Vagina (tissue), 2 donors: ENCODE measurements at regions not wholly inside any gene's neighbourhood (a gene's known extent, or its start where the extent isn't known, plus 50 kb on each side); places are given as distances from the start of the nearest gene placed in this dataset.

Experiments
- DNase-seq, 2 donors: peaks; one replicate each; pipeline ENCODE4 v3.0.0-alpha.2; 2017; ENCODE audit errors: extremely low spot score in 2 of 2
- H3K27ac ChIP-seq: fragments of 200-600 bp; sonication (generic); one replicate; pipeline ENCODE4 v1.5.1; 2019
- H3K27me3 ChIP-seq: fragments of 200-600 bp; sonication (generic); one replicate; pipeline ENCODE4 v1.5.1; 2019
- H3K36me3 ChIP-seq, 2 donors: fragments of 200-600 bp; sonication (generic); one replicate each; pipeline ENCODE4 v1.5.1; 2017 to 2019
- H3K4me1 ChIP-seq: fragments of 200-600 bp; sonication (generic); one replicate; pipeline ENCODE4 v1.5.1; 2019
- H3K4me3 ChIP-seq, 2 donors: fragments of 200-600 bp; sonication (generic); 1 replicate in 1 of 2; 2 replicates in 1 of 2; pipeline ENCODE4 v1.5.1; 2016 to 2019
- H3K9me3 ChIP-seq: fragments of 200-600 bp; sonication (generic); one replicate; pipeline ENCODE4 v1.5.1; 2019
- CTCF ChIP-seq, 3 experiments: fragments of 450-650 bp in 2 of 3; fragments of 200-600 bp in 1 of 3; sonication (generic) in 1 of 3; IDR thresholded peaks; one replicate each; pipeline ENCODE4 v1.5.1; 2017 to 2019; ENCODE audit warnings: antibody characterized with exemption in 3 of 3, mild to moderate bottlenecking in 2 of 3, moderate library complexity in 2 of 3
- POLR2A ChIP-seq, 2 donors: fragments of 450-650 bp; IDR thresholded peaks; one replicate each; pipeline ENCODE4 v1.6.1; 2017; ENCODE audit warnings: antibody characterized with exemption in 2 of 2, mild to moderate bottlenecking in 2 of 2, moderate library complexity in 2 of 2
- POLR2AphosphoS5 ChIP-seq, 2 donors: sonication (generic); formaldehyde crosslinking; IDR thresholded peaks; one replicate each; pipeline ENCODE4 v1.9.0; 2017; ENCODE audit warnings: antibody characterized with exemption in 2 of 2, mild to moderate bottlenecking in 2 of 2, low read depth in 1 of 2; ENCODE audit not compliant: insufficient read depth in 1 of 2
- intact Hi-C: fragments of 100-400 bp; cut with DNase I; formaldehyde crosslinking; loops from one replicate; pipeline ENCODE4 v1.15.1; 2023

DNA sequence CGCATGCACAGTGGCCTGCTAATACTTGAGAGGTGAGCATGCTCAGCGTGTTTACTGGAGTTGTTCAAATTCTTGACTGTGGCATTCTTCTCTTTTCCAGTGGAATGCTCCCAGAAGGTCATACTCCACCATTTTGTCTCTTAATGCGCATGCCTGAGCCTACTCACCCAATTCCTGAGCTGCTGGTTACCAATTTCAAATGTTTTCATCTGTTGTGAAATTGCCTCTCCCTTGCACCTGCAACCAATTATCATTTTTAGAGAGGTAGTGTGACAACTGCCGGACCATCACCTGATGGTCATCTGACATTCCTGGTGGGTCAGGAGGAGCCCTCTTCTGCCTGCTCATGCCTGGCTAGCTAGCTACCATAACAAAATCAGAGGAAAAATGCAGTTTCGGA is 82.2 kb upstream of the LIFR start:
- TF ChIP-seq CTCF (IDR thresholded peaks at IDR 0.05) (no peak), POLR2A (IDR thresholded peaks at IDR 0.05) (no peak), POLR2AphosphoS5 (IDR thresholded peaks at IDR 0.05; ENCODE audit: insufficient read depth in 1 of 2, low read depth in 1 of 2) (no peak)
- no peak overlapping the region for H3K27ac ChIP-seq
- H3K4me1 ChIP-seq, result no peaks in the 10 kb centered on the region
- DNase-seq, result peak in 1 of 2 donors; percentile 52
- intact Hi-C loops, result no loop called here
- H3K4me3 ChIP-seq, result no peak overlapping the region
- no peaks in the 10 kb centered on the region for H3K9me3 ChIP-seq
- no peaks in the 10 kb centered on the region for H3K36me3 ChIP-seq
- H3K27me3 ChIP-seq, result no peaks in the 10 kb centered on the region

- intact Hi-C loops, result no loop called here
Observed at GRCh38 chr5:38639377-38640358, 83.2 kb upstream of the LIFR start.

GRCh38 chr5:38641003-38641402 is 84.6 kb upstream of the LIFR start:
- Histone ChIP-seq H3K9me3 (no peaks in the 10 kb centered on the region), H3K27ac (no peak overlapping the region), H3K27me3 (no peaks in the 10 kb centered on the region), H3K4me3 (no peak overlapping the region), H3K4me1 (no peaks in the 10 kb centered on the region), H3K36me3 (no peaks in the 10 kb centered on the region)
- peak in 1 of 2 donors; percentile 70 for DNase-seq
- no peak for TF ChIP-seq POLR2AphosphoS5 (IDR thresholded peaks at IDR 0.05; ENCODE audit: insufficient read depth in 1 of 2, low read depth in 1 of 2)
- TF ChIP-seq CTCF (IDR thresholded peaks at IDR 0.05), result no peak
- TF ChIP-seq POLR2A (IDR thresholded peaks at IDR 0.05), result no peak
- intact Hi-C loops, result no loop called here

More at GRCh38 chr5:38639377-38640358, 83.2 kb upstream of the LIFR start:
- no peak overlapping the region for H3K27ac ChIP-seq
- TF ChIP-seq POLR2A (IDR thresholded peaks at IDR 0.05), result no peak
- no peaks in the 10 kb centered on the region for H3K36me3 ChIP-seq
- H3K9me3 ChIP-seq, result no peaks in the 10 kb centered on the region
- no peak overlapping the region for H3K4me3 ChIP-seq
- H3K27me3 ChIP-seq, result no peaks in the 10 kb centered on the region
- no peaks in the 10 kb centered on the region for H3K4me1 ChIP-seq
- peak in 1 of 2 donors; percentile 58 for DNase-seq

DNA sequence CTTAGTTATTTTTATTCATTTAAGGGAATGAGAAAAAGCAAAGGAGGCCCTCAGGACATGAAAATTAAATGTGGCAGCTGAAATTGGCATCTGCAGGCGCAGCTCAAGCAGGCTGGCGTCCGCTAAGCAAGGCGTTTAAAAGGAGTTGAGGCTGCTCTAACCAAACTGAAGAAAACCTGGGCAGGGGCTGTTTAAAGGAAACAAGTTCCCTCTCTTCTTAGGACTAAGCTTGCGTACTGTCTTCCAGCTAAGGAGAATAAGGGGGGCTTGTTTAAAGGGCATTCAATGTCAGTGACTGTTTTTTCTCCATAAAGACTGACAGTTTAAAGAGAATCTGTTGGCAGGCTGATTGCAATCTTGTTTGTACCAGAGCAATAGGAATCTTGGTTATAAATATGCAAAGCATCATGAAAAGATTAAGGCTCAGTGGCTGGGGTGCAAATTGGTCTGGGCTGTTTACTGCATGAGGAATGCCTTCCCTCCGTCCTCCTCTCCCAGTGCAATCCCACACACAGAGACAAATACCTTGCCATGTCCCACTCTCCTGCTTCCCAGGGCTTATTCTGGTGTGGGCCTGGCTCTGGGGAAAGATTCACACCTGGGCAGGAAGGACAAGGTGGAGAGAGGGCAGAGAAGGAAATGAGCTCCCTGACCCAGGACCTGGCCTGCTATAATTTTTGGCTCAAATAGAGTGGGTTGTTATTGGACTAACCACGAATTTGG is 85.9 kb upstream of the LIFR start:
- DNase-seq, result peak in 1 of 2 donors; percentile 72
- H3K27me3 ChIP-seq, result no peaks in the 10 kb centered on the region
- no peak overlapping the region for H3K4me3 ChIP-seq
- H3K27ac ChIP-seq, result no peak overlapping the region
- no peaks in the 10 kb centered on the region for H3K9me3 ChIP-seq
- no peaks in the 10 kb centered on the region for H3K36me3 ChIP-seq
- TF ChIP-seq POLR2AphosphoS5 (IDR thresholded peaks at IDR 0.05; ENCODE audit: insufficient read depth in 1 of 2, low read depth in 1 of 2), result no peak
- no peak for TF ChIP-seq CTCF (IDR thresholded peaks at IDR 0.05)
- no peak for TF ChIP-seq POLR2A (IDR thresholded peaks at IDR 0.05)
- no peaks in the 10 kb centered on the region for H3K4me1 ChIP-seq
- intact Hi-C loops, result no loop called here

- no peak overlapping the region for H3K27ac ChIP-seq
- intact Hi-C loops, result no loop called here
Observed at GRCh38 chr5:38643616-38644015, 87.2 kb upstream of the LIFR start.

More at GRCh38 chr5:38643616-38644015, 87.2 kb upstream of the LIFR start:
- no peaks in the 10 kb centered on the region for H3K27me3 ChIP-seq
- no peaks in the 10 kb centered on the region for H3K9me3 ChIP-seq
- H3K36me3 ChIP-seq, result no peaks in the 10 kb centered on the region
- H3K4me1 ChIP-seq, result no peaks in the 10 kb centered on the region
- no peak for DNase-seq
- no peak overlapping the region for H3K4me3 ChIP-seq
- no peak for TF ChIP-seq POLR2AphosphoS5 (IDR thresholded peaks at IDR 0.05; ENCODE audit: insufficient read depth in 1 of 2, low read depth in 1 of 2)
- TF ChIP-seq CTCF (IDR thresholded peaks at IDR 0.05), result no peak
- no peak for TF ChIP-seq POLR2A (IDR thresholded peaks at IDR 0.05)
